Kidney capillary endothelial cell (primary cell): ENCODE measurements at regions not wholly inside any gene's neighbourhood (a gene's known extent, or its start where the extent isn't known, plus 50 kb on each side); places are given as distances from the start of the nearest gene placed in this dataset.

Experiments used
- DNase-seq: peaks from one replicate; pipeline ENCODE4 v3.0.0-alpha.2; 2018; ENCODE audit warnings: low spot score

GRCh38 chr3:180284331-180285110 lies 247.8 kb upstream of the PEX5L start:
- DNase-seq: no peak

GRCh38 chr3:180287703-180288102 lies 251.0 kb upstream of the PEX5L start:
- DNase-seq: no peak

GRCh38 chr3:180288816-180289215 lies 252.1 kb upstream of the PEX5L start:
- DNase-seq: no peak

GRCh38 chr3:180290300-180290699 lies 253.6 kb upstream of the PEX5L start:
- DNase-seq: no peak

- no peak for DNase-seq
Measured at GRCh38 chr3:180294282-180295027, 257.7 kb upstream of the PEX5L start.

GRCh38 chr3:180295811-180296210 lies 259.1 kb upstream of the PEX5L start:
- DNase-seq: no peak

- DNase-seq: no peak
Measured at GRCh38 chr3:180296971-180297370, 260.2 kb upstream of the PEX5L start.

- no peak for DNase-seq
Measured at GRCh38 chr3:180306155-180306554, 269.4 kb upstream of the PEX5L start.

- DNase-seq: no peak
Measured at GRCh38 chr3:180306691-180307090, 270.0 kb upstream of the PEX5L start.

GRCh38 chr3:180311242-180311641 lies 274.5 kb upstream of the PEX5L start:
- DNase-seq: no peak

GRCh38 chr3:180316321-180316720 lies 279.6 kb upstream of the PEX5L start:
- no peak for DNase-seq

- DNase-seq: no peak
Measured at GRCh38 chr3:180319461-180319860, 282.5 kb upstream of the TTC14 start.

GRCh38 chr3:180320631-180321030 lies 281.3 kb upstream of the TTC14 start:
- DNase-seq: no peak

GRCh38 chr3:180321534-180321933 lies 280.4 kb upstream of the TTC14 start:
- DNase-seq: no peak

- no peak for DNase-seq
Measured at GRCh38 chr3:180322829-180323228, 279.1 kb upstream of the TTC14 start.

GRCh38 chr3:180324791-180325190 lies 277.2 kb upstream of the TTC14 start:
- DNase-seq: no peak

GRCh38 chr3:180325533-180325932 lies 276.4 kb upstream of the TTC14 start:
- DNase-seq: no peak

- DNase-seq: no peak
Measured at GRCh38 chr3:180325958-180326357, 276.0 kb upstream of the TTC14 start.

- no peak for DNase-seq
Measured at GRCh38 chr3:180329187-180329586, 272.8 kb upstream of the TTC14 start.

GRCh38 chr3:180329847-180330246 lies 272.1 kb upstream of the TTC14 start:
- DNase-seq: no peak

- no peak for DNase-seq
Measured at GRCh38 chr3:180330440-180330839, 271.5 kb upstream of the TTC14 start.

- no peak for DNase-seq
Measured at GRCh38 chr3:180332608-180333007, 269.4 kb upstream of the TTC14 start.

GRCh38 chr3:180335050-180335449 lies 266.9 kb upstream of the TTC14 start:
- DNase-seq: no peak

- no peak for DNase-seq
Measured at GRCh38 chr3:180340395-180340794, 261.6 kb upstream of the TTC14 start.
